ENCODE measurements at regions not wholly inside any gene's neighbourhood (a gene's known extent, or its start where the extent isn't known, plus 50 kb on each side); places are given as distances from the start of the nearest gene placed in this dataset.
"Not testable (repeated sequence)": the region's sequence is repeated elsewhere in the genome, so short reads cannot be mapped to it uniquely, and the experiment has no call there.

DNA sequence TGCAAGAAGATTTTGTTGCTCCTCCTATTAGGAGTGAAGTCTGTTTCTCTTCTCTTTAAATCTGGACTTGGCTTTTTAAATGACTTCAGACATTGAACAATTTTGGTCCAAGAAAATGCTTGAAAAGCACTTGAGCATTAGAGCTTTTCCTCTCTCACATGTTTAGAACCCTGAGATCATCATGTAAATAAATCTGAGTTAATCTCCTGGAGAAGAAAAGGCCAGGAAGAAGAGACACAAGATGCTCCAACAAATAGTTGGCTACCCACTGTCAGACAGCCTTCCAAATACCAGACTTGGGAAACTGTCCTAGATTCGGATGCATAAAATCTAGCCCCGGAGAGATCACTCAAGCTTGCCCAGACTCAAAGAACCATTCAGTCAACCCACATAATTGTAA is 1353.1 kb upstream of the ADGRL4 start:
- no peak for DNase-seq

DNA sequence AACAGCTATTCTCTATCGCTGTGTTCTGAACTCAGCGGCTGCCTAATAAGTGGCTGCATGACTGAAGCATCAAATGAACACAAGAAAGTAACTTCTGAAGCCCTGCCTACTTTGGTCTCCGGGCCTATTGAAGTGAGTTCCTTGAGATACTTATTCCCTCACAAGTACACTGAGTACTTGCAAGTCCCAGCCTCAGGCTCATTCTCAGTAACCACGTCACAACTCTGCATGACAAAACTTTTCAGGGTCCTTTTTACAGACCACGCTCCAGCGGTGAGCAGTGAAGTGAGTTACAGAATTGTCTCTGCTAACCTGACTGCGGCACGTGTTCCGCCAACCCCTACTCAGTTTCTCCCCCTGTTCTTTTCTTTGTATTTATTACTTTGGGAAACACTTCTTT is 1342.7 kb upstream of the ADGRL4 start:
- no peak for DNase-seq

DNA sequence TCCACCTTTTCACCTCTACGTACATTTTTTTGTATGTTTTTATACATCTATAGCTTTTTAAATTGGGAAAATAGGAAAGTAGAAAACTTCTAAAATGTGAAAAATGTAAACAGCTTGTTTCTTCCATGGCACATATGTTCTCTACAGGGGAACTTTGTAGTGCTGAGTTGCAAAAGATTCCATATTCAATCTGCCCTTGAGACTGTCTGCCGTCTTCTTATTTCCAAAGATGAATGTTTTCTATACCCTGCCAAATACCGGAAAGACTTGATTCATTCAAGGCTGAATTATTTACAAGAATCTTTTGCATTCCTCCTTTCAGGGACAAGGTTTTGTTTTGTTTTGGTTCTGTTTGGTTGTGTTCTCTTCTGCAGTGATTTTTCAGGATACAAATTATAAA is 1334.5 kb upstream of the ADGRL4 start:
- DNase-seq, result no peak

DNA sequence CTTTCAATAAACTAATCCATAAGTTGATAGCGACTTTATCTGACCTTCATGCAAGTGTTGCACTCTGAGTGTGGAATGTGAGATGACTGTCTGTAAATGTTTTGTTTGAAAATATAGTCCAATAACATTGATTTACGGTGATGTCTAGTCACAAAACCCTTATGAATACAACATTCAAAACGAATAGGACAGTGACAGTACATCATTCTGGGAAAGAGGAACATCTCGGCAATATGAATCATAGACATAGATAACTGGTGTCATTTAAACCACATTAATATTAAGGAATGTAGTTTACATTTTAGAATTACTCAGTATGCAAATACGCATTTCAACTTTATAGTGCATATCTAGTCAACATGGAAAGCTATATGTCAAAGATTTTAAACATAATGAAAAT is 1311.6 kb upstream of the ADGRL4 start:
- DNase-seq, result no peak

DNA sequence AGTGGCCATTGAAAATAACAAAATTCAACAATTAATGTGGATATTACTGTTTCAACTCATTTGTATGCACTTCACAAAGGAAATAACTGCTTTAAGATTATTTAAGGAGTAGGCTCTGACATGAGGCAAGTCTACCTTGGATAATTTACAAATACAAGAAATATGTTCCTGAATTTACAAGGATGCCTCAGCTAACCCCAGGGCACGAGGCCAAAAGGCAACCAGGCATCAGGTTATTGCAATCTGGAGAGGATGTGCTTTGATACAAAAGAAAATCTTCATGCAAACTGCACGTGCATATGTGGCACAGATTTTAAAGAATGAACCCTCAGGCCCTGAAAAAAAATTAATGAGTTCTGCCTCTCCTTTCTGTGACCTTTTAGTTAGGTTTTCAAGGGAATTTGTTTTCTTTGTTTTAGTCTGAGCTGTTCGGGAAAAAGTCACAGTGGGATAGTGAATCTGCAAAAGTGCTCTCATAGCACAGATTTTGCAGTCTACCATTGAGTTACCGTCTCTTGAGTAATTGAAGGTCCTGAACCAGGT is 1304.2 kb upstream of the ADGRL4 start:
- DNase-seq, result no peak

DNA sequence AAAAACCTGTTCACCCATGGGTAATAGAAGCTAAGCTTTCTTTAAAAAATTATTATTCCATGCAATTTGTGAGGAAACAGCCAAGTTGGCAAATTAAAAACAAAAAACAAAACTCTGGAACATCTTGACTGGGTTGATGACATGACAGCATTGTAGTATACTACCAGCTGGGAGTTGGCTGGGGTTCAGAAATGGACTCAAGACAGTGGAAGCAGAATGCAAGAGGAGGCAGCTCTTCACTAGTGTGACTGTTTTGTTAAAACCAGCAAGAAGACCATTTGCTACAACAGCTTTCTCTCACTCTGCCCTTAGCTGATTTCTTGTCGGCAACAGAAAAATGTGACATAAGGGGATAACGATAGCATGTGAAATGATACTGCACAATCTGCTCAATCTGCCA is 1298.9 kb upstream of the ADGRL4 start:
- no peak for DNase-seq

DNA sequence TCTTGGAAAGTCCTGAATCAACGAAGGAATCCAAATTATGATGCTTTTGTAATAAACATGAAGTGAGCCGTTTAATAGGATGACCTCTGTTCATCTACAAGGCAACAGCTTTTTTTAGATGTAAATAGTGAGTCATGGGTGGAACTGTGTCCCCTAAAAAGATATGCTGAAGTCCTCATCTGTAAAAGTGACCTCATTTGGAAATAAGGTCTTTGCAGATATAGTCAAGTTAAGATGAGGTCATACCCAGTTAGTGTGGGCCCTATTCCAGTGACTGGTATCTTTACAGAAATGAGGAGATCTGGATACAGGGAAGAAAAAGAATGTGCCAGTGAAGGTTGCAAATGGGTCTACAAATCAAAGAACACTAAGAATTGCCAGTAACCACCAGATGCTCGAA is 1287.3 kb upstream of the ADGRL4 start:
- DNase-seq, result no peak

DNA sequence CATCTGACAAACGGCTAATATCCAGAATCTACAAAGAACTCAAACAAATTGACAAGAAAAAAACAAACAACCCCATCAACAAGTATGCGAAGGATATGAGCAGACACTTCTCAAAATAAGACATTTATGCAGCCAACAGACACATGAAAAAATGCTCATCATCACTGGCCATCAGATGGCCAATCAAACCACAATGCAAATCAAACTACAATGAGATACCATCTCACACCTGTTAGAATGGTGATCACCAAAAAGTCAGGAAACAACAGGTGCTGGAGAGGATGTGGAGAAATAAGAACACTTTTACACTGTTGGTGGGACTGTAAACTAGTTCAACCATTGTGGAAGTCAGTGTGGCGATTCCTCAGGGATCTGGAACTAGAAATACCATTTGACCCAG is 1282.2 kb upstream of the ADGRL4 start:
- not testable (repeated sequence) for DNase-seq

DNA sequence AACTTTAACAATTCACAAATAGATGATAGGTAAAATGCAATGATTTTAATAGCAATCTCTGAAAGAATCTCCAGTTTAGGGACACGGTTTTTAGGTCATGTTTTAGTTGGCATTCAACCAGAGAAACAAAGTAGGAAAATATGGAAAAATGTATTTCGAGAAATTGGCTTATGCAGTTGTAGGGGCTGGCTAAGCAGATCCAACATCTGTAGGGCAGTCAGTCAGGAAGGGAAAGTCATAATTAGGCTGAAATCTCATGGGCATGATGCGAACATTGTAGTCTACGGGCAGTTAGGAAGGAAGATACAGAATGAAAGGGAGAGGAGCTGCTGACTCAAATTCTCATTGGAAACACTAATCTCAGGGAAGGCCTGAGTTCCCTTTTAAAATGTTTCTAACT is 1276.0 kb upstream of the ADGRL4 start:
- DNase-seq, result no peak

DNA sequence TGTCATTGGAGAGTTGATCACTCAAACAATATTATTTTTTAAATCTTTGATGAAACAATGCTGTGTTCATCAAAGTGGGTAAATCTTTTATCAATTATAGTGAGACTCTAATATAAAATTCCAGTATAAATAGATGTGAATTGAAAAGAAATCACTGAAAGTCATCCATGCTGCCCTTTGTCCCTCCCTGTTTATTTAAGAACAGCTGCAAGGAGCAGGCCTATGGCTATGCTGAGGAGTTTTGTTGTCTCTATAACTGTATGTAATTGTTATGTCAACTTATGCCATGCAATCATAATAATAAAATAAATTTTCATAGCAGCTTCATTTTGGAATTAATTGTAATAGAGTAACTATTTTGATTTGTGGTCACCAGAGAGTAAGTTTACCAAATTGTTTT is 1272.4 kb upstream of the ADGRL4 start:
- no peak for DNase-seq

DNA sequence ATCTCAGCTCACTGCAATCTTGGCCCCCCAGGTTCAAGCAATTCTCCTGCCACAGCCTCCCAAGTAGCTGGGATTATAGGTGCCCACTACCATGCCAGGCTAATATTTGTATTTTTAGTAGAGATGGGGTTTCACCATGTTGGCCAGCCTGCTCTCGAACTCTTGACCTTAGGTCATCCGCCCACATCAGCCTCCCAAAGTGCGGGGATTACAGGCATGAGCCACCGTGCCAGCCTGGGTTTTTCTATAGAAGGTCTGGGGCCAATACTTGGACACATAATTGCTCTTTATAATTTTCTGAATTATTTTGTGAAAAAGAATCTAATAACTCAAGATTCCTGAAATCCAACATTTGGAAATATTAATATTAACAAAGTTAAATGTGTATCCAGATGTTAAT is 1267.7 kb upstream of the ADGRL4 start:
- no peak for DNase-seq

DNA sequence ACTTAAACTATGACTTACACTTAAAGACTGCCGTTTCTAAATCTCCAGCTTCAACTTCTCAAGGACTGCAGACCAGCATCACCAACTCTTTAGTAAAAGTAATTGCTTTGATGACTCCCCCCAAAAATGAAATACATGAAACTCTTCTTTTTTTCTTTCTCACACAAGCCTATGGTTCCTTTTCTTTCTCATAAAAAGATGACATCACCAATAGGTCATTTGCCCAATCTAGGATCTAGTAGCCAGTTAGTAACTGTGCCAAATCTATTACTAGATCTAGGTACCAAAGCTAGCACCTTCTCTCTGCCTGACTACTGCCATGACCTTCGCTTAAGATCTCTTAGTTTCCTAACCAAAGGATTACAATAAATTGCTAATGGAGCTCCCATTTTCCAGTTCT is 1266.0 kb upstream of the ADGRL4 start:
- no peak for DNase-seq

DNA sequence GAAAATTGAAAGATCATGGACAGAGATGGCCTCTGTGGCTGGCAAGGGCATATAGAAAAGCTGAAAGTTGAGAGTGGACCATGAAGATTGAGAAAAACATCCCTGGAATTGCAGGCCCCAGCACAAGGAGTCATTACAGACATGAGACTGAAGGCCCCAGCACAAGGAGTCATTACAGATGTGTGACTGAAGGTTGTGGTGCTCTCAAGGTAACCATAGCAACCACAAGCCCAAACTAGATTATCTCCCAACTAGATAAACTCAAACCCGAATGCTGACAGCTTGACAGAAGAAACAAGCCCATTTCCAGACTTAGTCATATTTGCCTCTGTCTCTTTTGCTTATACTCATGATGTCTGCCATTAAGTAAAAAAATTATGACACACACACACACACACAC is 1252.1 kb upstream of the ADGRL4 start:
- no peak for DNase-seq

DNA sequence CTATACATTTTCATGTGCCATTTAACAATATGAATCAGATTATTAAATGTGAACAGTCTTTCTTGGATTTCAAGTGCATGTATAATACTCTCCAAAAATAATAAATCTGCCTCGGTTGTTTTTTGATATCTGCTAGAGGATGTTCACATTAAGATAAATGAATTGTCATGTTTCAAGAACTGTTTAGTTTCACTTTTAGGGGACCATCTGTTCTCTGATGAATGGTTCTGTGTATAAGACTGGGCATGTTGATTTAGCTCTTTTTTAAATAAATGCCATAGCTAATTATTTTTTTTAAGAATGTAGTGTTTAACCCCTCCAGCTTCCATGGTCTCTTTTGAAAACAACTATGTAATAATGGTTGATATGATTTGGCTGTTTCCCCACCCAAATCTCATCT is 1245.1 kb upstream of the ADGRL4 start:
- DNase-seq, result no peak

DNA sequence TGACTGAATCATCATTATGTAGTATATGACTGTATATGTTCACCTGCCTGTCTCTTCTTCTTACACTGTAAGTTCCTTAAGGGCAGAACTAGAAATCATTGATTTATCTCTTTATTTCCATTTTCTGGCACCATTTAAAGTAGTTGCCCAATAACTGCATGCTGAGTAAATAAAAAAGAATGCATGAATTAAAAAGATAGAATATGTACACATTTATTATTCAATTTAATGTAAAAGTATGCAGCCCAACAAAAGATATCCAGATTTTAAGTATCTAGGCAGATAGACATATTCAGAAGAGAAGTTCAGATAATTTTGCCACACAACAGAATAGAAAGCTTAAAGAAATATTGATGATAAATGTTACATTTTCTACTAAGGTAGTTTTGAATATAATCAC is 1244.6 kb upstream of the ADGRL4 start:
- DNase-seq, result no peak

DNA sequence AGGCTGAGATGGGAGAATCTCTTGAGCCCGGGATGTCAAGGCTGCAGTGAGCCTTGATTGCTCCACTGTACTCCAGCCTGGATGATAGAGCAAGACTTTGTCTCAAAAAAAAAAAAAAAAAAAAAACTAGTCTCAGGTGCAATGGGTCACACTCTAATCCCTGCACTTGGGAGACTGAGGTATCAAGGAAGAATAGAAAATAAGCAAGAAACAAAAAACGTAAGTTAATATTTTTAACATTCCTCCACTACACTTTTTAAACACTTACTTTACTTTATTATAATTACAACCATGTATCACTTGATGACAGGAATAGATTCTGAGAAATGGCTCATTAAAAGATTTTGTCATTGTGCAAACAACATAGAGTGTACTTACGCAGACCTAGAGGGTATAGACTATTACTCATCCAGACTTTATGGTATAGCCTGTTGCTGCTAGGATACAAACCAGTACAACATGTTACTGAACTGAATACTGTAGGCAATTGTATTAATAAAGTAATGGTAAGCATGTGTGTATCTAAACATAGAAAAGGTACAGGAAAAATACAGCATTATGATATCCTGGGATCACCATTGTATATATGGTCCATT is 1244.1 kb upstream of the ADGRL4 start:
- DNase-seq, result no peak

DNA sequence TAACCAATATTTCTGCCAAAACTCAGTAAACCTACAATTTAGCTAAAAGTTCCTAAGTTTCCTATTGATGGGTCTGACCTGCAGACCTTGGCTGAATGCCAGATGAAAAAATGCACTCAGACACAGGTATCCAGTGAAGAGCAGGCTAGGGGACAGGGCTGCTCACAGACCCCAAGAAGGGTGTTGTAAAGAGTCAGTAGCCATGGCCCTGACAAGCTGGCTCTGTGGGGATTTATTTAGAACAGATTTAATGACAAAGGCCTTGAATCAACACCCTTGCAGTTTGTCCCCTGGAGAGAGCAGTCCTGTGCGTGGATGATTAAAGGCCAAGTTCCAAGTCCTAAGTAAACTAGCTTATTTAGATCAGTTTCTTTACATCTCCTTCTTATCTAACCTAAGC is 1243.2 kb upstream of the ADGRL4 start:
- no peak for DNase-seq

DNA sequence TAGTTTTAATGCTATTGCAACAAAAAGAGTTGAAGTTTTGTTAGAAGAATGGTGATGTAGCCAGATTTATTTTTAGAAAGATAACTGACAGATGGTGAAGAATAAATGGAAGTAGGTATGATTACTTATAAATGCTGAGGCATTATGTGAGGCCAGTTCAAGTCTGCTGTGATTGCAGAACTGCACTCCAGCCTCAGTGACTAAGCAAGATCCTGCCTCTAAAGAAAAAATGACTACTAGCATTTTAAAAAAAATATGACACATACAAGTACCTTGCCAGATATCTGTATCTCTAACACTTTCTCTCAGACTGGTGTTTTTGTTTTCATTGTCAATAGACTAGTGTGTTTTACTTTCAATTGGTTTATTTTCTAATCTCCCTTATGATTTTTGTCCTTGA is 1242.4 kb upstream of the ADGRL4 start:
- DNase-seq, result no peak

DNA sequence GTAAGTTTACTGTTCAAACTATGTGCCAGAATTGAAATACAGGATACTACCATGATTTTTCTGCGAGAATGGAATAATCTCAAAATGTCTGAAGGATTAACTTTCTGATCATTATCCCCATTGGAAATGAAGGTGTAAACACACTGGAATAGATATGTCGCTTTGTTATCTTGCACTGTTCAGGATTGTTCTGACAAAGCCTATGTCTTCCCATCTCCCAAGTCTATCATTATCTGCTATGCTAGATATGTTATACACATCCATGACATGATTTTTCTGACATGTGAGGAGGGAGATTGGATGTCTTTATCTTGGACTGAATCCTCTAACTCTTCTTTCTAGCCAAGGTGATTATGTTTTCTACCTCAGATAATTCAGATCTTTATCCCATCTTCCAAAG is 1239.3 kb upstream of the ADGRL4 start:
- no peak for DNase-seq

DNA sequence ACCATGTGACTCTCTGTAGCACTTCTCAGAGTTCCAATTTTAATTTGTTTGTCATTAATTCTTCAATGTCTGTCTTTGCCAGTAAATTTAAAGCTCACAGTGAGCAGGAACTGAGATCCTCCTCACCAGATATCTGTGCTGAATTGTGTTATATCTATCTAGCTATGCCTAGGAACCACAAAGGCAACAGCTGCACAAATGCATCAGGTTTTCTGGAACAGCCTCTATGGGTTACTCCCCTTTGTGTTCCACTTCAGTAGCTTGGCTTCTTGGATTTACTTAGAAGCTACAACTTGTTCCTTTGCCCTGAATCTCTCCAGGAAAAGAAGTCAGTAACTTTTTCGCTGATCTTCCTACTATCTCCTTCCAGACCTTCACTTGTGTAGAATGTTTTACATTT is 1237.8 kb upstream of the ADGRL4 start:
- DNase-seq, result no peak

DNA sequence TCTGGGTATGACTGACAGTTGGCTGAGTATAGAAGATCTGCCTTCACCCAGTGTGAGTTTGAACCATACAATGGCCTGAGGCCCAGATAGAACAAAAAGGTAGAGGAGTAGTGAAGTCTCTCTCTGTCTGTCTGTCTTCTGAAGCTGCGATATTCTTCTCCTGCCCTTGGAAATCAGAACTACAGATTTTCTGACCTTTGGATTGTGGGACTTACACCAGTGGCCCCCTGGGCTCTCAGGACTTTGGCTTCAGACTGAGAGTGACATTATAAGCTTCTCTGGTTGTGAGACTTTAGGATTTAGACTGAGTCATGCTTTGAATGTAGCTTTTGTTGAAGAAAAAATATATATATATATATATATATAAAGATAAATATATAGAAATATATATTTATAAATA is 1235.0 kb upstream of the ADGRL4 start:
- DNase-seq, result no peak

DNA sequence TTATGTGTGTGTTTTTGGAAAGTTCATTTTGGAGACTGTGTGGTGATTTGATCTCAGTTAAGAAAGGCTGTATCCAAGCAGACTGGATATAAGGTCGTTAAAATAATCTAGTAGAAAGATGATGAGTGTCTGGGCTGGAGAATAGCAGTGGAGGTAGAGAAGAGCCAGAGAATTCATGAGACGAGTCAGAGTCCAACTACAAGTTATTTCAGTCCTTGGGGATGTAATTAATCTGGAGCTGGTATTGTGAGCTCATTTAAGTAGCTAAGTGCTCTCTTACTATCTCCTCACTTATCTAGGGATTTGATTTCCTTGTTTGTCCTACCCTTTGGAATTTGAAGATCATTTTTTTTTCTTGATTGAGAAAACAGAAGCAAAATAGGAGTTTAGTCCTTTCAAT is 1219.0 kb upstream of the ADGRL4 start:
- no peak for DNase-seq

DNA sequence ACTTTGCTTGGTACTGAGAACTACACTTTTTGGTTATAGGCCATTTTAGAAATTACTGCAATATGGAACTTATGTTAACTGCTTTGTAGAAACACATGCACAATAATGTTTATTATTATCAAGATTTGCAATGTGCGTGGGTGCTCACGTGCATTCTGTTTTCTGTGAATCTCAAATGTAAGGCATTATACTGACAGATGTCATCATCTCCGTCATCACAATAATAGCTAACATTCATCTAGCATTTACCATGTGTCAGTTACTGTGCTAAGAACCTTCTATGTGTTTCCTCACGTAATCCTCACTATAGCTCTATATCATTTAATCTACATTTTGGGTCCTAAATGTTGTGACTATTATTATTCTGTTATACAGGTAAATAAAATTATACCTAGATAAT is 1214.8 kb upstream of the ADGRL4 start:
- DNase-seq, result no peak

DNA sequence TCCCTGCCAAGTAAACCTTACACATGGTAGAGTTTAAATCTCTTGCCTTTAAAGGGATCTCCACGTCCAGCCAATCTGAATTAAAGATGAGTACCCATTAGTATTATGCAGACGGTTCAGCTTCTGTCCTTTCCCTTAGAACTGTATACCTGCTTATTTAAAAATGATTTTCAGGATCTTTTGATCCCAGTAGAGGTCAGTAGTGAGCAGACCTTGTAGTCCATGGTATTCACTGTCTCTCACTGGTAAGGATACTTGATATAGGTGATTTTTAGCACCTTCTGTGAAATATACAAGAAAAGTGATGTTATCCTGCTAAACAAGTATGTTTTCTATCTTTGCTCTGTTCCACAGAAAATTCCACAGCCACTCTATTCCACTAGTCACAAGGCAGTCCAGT is 1211.6 kb upstream of the ADGRL4 start:
- DNase-seq, result no peak

DNA sequence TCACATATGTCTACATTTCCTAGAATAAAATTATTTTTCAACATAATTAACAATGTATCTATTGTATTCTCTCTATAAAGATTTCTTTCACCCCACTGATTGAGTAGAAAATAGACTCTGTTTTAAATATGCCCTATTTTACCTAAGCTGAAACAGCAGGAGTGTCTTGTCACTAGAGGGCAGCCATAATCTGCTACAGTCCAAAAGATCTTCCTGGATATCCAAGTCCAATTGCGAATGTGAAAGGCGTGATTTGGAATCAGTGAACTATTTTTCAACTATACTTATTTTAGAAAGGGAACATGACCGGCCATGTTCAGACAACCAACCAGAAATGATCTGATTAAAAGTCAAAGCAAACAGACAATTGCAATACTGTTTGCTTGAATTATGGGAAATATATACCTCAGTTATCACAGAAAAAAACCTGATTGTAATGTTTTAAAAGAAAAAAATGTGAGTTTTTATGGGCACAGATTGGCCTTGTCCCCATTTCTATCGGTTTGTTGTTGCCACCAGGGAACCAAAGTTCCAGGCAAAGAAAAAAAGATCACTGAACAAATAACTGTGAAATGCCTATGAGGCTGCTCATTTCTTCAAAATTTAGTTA is 1211.0 kb upstream of the ADGRL4 start:
- peak; percentile 52 for DNase-seq

Measured in midbrain (tissue), 1 donor.